ENCODE measurements at regions not wholly inside any gene's neighbourhood (a gene's known extent, or its start where the extent isn't known, plus 50 kb on each side); places are given as distances from the start of the nearest gene placed in this dataset.

- no peak for DNase-seq
Measured at GRCh38 chr20:1707588-1708449, 50.2 kb upstream of the SIRPG start.

Measured in NCI-H1694 treated with DMSO at 0.1 percent for 48 hours (cell line).